Left forelimb (tissue), 1 donor: ENCODE measurements at regions not wholly inside any gene's neighbourhood (a gene's known extent, or its start where the extent isn't known, plus 50 kb on each side); places are given as distances from the start of the nearest gene placed in this dataset.

ENCODE experiments used
- DNase-seq: peaks from one replicate; pipeline ENCODE4 v3.0.0-alpha.2; 2018; ENCODE audit warnings: low spot score

- no peak for DNase-seq
Observed at GRCh38 chr18:41540237-41540871, 414.7 kb upstream of the PIK3C3 start.

GRCh38 chr18:41538751-41539150 lies 416.3 kb upstream of the PIK3C3 start:
- no peak for DNase-seq

- no peak for DNase-seq
Observed at GRCh38 chr18:41537666-41538065, 417.4 kb upstream of the PIK3C3 start.

- no peak for DNase-seq
Observed at GRCh38 chr18:41532344-41533086, 422.5 kb upstream of the PIK3C3 start.

GRCh38 chr18:41530970-41531369 lies 424.1 kb upstream of the PIK3C3 start:
- DNase-seq: no peak

GRCh38 chr18:41529093-41529492 lies 425.9 kb upstream of the PIK3C3 start:
- no peak for DNase-seq

GRCh38 chr18:41526054-41526453 lies 429.0 kb upstream of the PIK3C3 start:
- no peak for DNase-seq

GRCh38 chr18:41524674-41525470 lies 430.2 kb upstream of the PIK3C3 start:
- no peak for DNase-seq

GRCh38 chr18:41517142-41517541 lies 437.9 kb upstream of the PIK3C3 start:
- DNase-seq: no peak

- DNase-seq: no peak
Observed at GRCh38 chr18:41513438-41513837, 441.6 kb upstream of the PIK3C3 start.

GRCh38 chr18:41504316-41504715 lies 450.7 kb upstream of the PIK3C3 start:
- DNase-seq: no peak

GRCh38 chr18:41501848-41502247 lies 453.2 kb upstream of the PIK3C3 start:
- DNase-seq: no peak

GRCh38 chr18:41499345-41499744 lies 455.7 kb upstream of the PIK3C3 start:
- no peak for DNase-seq

- no peak for DNase-seq
Observed at GRCh38 chr18:41490861-41491260, 464.2 kb upstream of the PIK3C3 start.

- DNase-seq: no peak
Observed at GRCh38 chr18:41486575-41486974, 468.5 kb upstream of the PIK3C3 start.

GRCh38 chr18:41484069-41484468 lies 471.0 kb upstream of the PIK3C3 start:
- no peak for DNase-seq

- DNase-seq: no peak
Observed at GRCh38 chr18:41482501-41482900, 472.5 kb upstream of the PIK3C3 start.

- DNase-seq: no peak
Observed at GRCh38 chr18:41466436-41467160, 488.4 kb upstream of the PIK3C3 start.

GRCh38 chr18:41465386-41465785 lies 489.6 kb upstream of the PIK3C3 start:
- no peak for DNase-seq

- DNase-seq: no peak
Observed at GRCh38 chr18:41464278-41464677, 490.8 kb upstream of the PIK3C3 start.

GRCh38 chr18:41462946-41463345 lies 492.1 kb upstream of the PIK3C3 start:
- DNase-seq: no peak

- no peak for DNase-seq
Observed at GRCh38 chr18:41461114-41461513, 493.9 kb upstream of the PIK3C3 start.
